IMR-90 (cell line): ENCODE measurements at regions not wholly inside any gene's neighbourhood (a gene's known extent, or its start where the extent isn't known, plus 50 kb on each side); places are given as distances from the start of the nearest gene placed in this dataset.
"Not testable (repeated sequence)": the region's sequence is repeated elsewhere in the genome, so short reads cannot be mapped to it uniquely, and the experiment has no call there.

Experiments used
- BHLHE40 ChIP-seq: fragments of 150-350 bp; IDR thresholded peaks from 2 replicates; pipeline ENCODE4 v1.6.1; 2016; ENCODE audit warnings: mild to moderate bottlenecking, low read depth, low read length
- CTCF ChIP-seq: conservative IDR thresholded peaks from 2 replicates; pipeline ENCODE4 v1.5.1; 2012; ENCODE audit warnings: mild to moderate bottlenecking, low read depth, low read length, improper control_type of control experiment
- ELK1 ChIP-seq: fragments of 150-350 bp; IDR thresholded peaks from 2 replicates; pipeline ENCODE4 v1.6.1; 2016; ENCODE audit warnings: low read depth, mild to moderate bottlenecking, low read length, moderate library complexity, borderline replicate concordance
- FOS ChIP-seq: fragments of 150-350 bp; IDR thresholded peaks from 2 replicates; pipeline ENCODE4 v1.6.1; 2016; ENCODE audit warnings: low read depth, low read length
- MAZ ChIP-seq: IDR thresholded peaks from 2 replicates; pipeline ENCODE4 v1.6.1; 2012; ENCODE audit warnings: low read depth, mild to moderate bottlenecking, low read length, improper control_type of control experiment, moderate library complexity, borderline replicate concordance
- MXI1 ChIP-seq: IDR thresholded peaks from 2 replicates; pipeline ENCODE4 v1.6.1; 2012; ENCODE audit warnings: low read depth, mild to moderate bottlenecking, low read length, moderate library complexity, borderline replicate concordance
- NFE2L2 ChIP-seq: fragments of 150-350 bp; IDR thresholded peaks from 2 replicates; pipeline ENCODE4 v1.6.1; 2016; ENCODE audit warnings: low read depth, mild to moderate bottlenecking, low read length
- POLR2A ChIP-seq: IDR thresholded peaks from 2 replicates; pipeline ENCODE4 v1.6.1; 2012; ENCODE audit warnings: mild to moderate bottlenecking, low read depth, low read length
- RAD21 ChIP-seq: IDR thresholded peaks from 2 replicates; pipeline ENCODE4 v1.6.1; 2012; ENCODE audit warnings: low read length, improper control_type of control experiment
- RCOR1 ChIP-seq: IDR thresholded peaks from 2 replicates; pipeline ENCODE4 v1.6.1; 2012; ENCODE audit warnings: mild to moderate bottlenecking, low read length, improper control_type of control experiment; ENCODE audit not compliant: insufficient replicate concordance
- SMC3 ChIP-seq: fragments of 150-350 bp; IDR thresholded peaks from 2 replicates; pipeline ENCODE4 v1.6.1; 2016; ENCODE audit warnings: low read depth, mild to moderate bottlenecking, antibody characterized with exemption, low read length, moderate library complexity
- USF2 ChIP-seq: fragments of 150-350 bp; IDR thresholded peaks from 2 replicates; pipeline ENCODE4 v1.6.1; 2017; ENCODE audit warnings: mild to moderate bottlenecking, antibody characterized with exemption, low read length, low read depth

DNA sequence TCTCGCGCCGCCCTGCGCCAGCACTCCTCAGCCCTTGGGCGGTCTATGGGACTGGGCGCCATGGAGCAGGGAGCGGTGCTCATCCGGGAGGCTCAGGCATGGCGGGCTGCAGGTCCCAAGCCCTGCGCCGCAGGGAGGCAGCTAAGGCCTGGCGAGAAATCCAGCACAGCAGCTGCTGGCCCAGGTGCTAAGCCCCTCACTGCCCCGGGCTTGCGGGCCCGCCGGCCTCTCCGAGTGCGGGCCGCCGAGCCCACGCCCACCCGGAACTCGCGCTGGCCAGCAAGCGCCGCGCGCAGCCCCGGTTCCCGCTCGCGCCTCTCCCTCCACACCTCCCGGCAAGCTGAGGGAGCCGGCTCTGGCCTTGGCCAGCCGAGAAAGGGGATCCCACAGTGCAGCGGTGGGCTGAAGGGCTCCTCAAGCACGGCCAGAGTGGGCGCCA, 1517.2 kb downstream of the GRIK2 start:
- not testable (repeated sequence) for TF ChIP-seq CTCF, NFE2L2, RAD21, POLR2A, ELK1, MXI1, SMC3, USF2, FOS, BHLHE40, MAZ, RCOR1
